SK-N-SH (cell line): ENCODE measurements at regions not wholly inside any gene's neighbourhood (a gene's known extent, or its start where the extent isn't known, plus 50 kb on each side); places are given as distances from the start of the nearest gene placed in this dataset.

Experiments used
- CTCF ChIA-PET: fragments of 300-600, 350-600 bp; formaldehyde crosslinking; extraction: SDS; loops from one replicate; lab custom pipeline; 2021; lab: Yijun Ruan, JAX
- POLR2A ChIA-PET: fragments of 350-600 bp; sonication (Branson Sonifier 250); formaldehyde crosslinking; extraction: SDS; loops from one replicate; lab custom pipeline; 2020; ENCODE audit warnings: antibody characterized with exemption, inconsistent platforms; lab: Yijun Ruan, JAX
- DNase-seq: peaks from one replicate; pipeline ENCODE4 v3.0.0; 2012
- H2AFZ ChIP-seq: fragments of 200-600 bp; sonication (generic); 2 replicates; pipeline ENCODE4 v1.8.1; 2016; ENCODE audit warnings: antibody characterized with exemption, mild to moderate bottlenecking, low read depth
- H3F3A ChIP-seq: fragments of 200-600 bp; sonication (generic); replicated peaks from 2 replicates; pipeline ENCODE3; 2016; ENCODE audit warnings: antibody characterized with exemption, mild to moderate bottlenecking; ENCODE audit not compliant: insufficient read depth
- H3K27ac ChIP-seq, 2 experiments: fragments of 200-500 bp in 1 of 2; fragments of 200-600 bp in 1 of 2; sonication (Bioruptor generic) in 1 of 2; sonication (generic), shearing (Covaris generic) in 1 of 2; 2 replicates each; pipeline versions ENCODE4 v1.5.1 to v1.6.1; 2014 to 2016; ENCODE audit warnings: low read depth in 2 of 2, inconsistent platforms in 1 of 2, low read length in 1 of 2, mild to moderate bottlenecking in 1 of 2, mixed read lengths in 1 of 2
- H3K27me3 ChIP-seq: fragments of 200-600 bp; sonication (generic), shearing (Covaris generic); 2 replicates; pipeline ENCODE4 v1.6.1; 2016; ENCODE audit warnings: mixed run types; ENCODE audit not compliant: insufficient read depth
- H3K36me3 ChIP-seq, 2 experiments: fragments of 200-500 bp in 1 of 2; fragments of 200-600 bp in 1 of 2; sonication (Bioruptor generic) in 1 of 2; sonication (generic) in 1 of 2; replicated peaks in 1 of 2; 2 replicates each; pipeline versions ENCODE3 to v1.5.1; 2014 to 2016; ENCODE audit warnings: low read length in 1 of 2, mild to moderate bottlenecking in 1 of 2; ENCODE audit not compliant: insufficient read depth in 2 of 2, control insufficient read depth in 1 of 2
- H3K4me1 ChIP-seq, 2 experiments: fragments of 200-500 bp in 1 of 2; fragments of 200-600 bp in 1 of 2; sonication (Bioruptor generic) in 1 of 2; sonication (generic), shearing (Covaris generic) in 1 of 2; 2 replicates each; pipeline versions ENCODE4 v1.5.1 to v1.6.1; 2014 to 2016; ENCODE audit warnings: low read depth in 1 of 2, low read length in 1 of 2, mixed run types in 1 of 2; ENCODE audit not compliant: insufficient read depth in 2 of 2, control insufficient read depth in 1 of 2
- H3K4me2 ChIP-seq: fragments of 200-600 bp; sonication (generic), shearing (Covaris generic); 2 replicates; pipeline ENCODE4 v1.6.1; 2017; ENCODE audit warnings: mixed run types
- H3K4me3 ChIP-seq, 2 experiments: fragments of 200-500 bp in 1 of 2; fragments of 200-600 bp in 1 of 2; sonication (Bioruptor generic) in 1 of 2; sonication (generic), shearing (Covaris generic) in 1 of 2; 2 replicates each; pipeline versions ENCODE4 v1.5.1 to v1.8.1; 2014 to 2016; ENCODE audit warnings: low read depth in 2 of 2, inconsistent platforms in 1 of 2, low read length in 1 of 2, mild to moderate bottlenecking in 1 of 2, mixed read lengths in 1 of 2, moderate library complexity in 1 of 2
- H3K79me2 ChIP-seq: fragments of 200-600 bp; sonication (generic); 2 replicates; pipeline ENCODE4 v1.8.1; 2017; ENCODE audit warnings: mild to moderate bottlenecking; ENCODE audit not compliant: insufficient read depth
- H3K9ac ChIP-seq: fragments of 200-600 bp; sonication (generic); 2 replicates; pipeline ENCODE4 v1.6.1; 2017; ENCODE audit warnings: mixed run types
- H3K9me2 ChIP-seq: fragments of 200-600 bp; sonication (generic); 2 replicates; pipeline ENCODE4 v1.6.1; 2017; ENCODE audit warnings: mixed run types
- H3K9me3 ChIP-seq: fragments of 200-600 bp; sonication (generic); 2 replicates; pipeline ENCODE4 v1.6.1; 2017; ENCODE audit warnings: mixed run types, mild to moderate bottlenecking, moderate library complexity
- H4K20me1 ChIP-seq: fragments of 200-600 bp; sonication (generic); 2 replicates; pipeline ENCODE4 v1.6.1; 2017; ENCODE audit warnings: mild to moderate bottlenecking, mixed run types; ENCODE audit not compliant: insufficient read depth
- CHD2 ChIP-seq: fragments of 150-350 bp; IDR thresholded peaks from 2 replicates; pipeline ENCODE4 v1.6.1; 2018; ENCODE audit warnings: low read length; ENCODE audit not compliant: partially characterized antibody
- ELF1 ChIP-seq: IDR thresholded peaks from 2 replicates; pipeline ENCODE4 v1.4.0; 2012
- EP300 ChIP-seq, 2 experiments: IDR thresholded peaks; 2 replicates each; pipeline versions ENCODE4 v1.4.0 to v1.6.1; 2012; ENCODE audit warnings: borderline replicate concordance in 1 of 2, low read depth in 1 of 2, low read length in 1 of 2
- GABPA ChIP-seq: IDR thresholded peaks from 2 replicates; pipeline ENCODE4 v1.4.0; 2012; ENCODE audit warnings: low read depth, mild to moderate bottlenecking
- GATA2 ChIP-seq: sonication (generic); formaldehyde crosslinking; IDR thresholded peaks from 2 replicates; pipeline ENCODE4 v1.5.0; 2020; ENCODE audit warnings: mild to moderate bottlenecking, missing genetic modification reagents
- IRF3 ChIP-seq: fragments of 150-350 bp; IDR thresholded peaks from 2 replicates; pipeline ENCODE4 v1.6.1; 2016; ENCODE audit warnings: mild to moderate bottlenecking, low read depth, low read length
- MXI1 ChIP-seq: IDR thresholded peaks from 2 replicates; pipeline ENCODE4 v1.6.1; 2012; ENCODE audit warnings: mild to moderate bottlenecking, low read depth, low read length, improper control_type of control experiment
- NFIC ChIP-seq: IDR thresholded peaks from 2 replicates; pipeline ENCODE4 v1.4.0; 2012; ENCODE audit warnings: borderline replicate concordance
- RAD21 ChIP-seq: IDR thresholded peaks from 2 replicates; pipeline ENCODE4 v1.6.1; 2012; ENCODE audit warnings: mild to moderate bottlenecking, low read length
- SMC3 ChIP-seq: IDR thresholded peaks from 2 replicates; pipeline ENCODE4 v1.6.1; 2012; ENCODE audit warnings: low read depth, low read length, improper control_type of control experiment
- TEAD4 ChIP-seq: IDR thresholded peaks from 2 replicates; pipeline ENCODE4 v1.4.0; 2012; ENCODE audit warnings: mild to moderate bottlenecking, borderline replicate concordance; ENCODE audit not compliant: insufficient read depth
- USF2 ChIP-seq: fragments of 150-350 bp; IDR thresholded peaks from 2 replicates; pipeline ENCODE4 v1.6.1; 2017; ENCODE audit warnings: antibody characterized with exemption, low read length, low read depth, borderline replicate concordance
- YY1 ChIP-seq: IDR thresholded peaks from 2 replicates; pipeline ENCODE4 v1.4.0; 2012; ENCODE audit warnings: low read depth, mild to moderate bottlenecking
- WGBS: methylation state at CpG from one replicate; pipeline ENCODE4 v1.1.6; 2017; ENCODE audit warnings: low lambda C conversion rate; 5-methylcytosine and 5-hydroxymethylcytosine counted together
- TF ChIP-seq, protein P1 (sequence below): IDR thresholded peaks from 2 replicates; pipeline ENCODE4 v1.6.1; 2012; ENCODE audit warnings: mild to moderate bottlenecking, low read depth, low read length, moderate library complexity

DNA sequence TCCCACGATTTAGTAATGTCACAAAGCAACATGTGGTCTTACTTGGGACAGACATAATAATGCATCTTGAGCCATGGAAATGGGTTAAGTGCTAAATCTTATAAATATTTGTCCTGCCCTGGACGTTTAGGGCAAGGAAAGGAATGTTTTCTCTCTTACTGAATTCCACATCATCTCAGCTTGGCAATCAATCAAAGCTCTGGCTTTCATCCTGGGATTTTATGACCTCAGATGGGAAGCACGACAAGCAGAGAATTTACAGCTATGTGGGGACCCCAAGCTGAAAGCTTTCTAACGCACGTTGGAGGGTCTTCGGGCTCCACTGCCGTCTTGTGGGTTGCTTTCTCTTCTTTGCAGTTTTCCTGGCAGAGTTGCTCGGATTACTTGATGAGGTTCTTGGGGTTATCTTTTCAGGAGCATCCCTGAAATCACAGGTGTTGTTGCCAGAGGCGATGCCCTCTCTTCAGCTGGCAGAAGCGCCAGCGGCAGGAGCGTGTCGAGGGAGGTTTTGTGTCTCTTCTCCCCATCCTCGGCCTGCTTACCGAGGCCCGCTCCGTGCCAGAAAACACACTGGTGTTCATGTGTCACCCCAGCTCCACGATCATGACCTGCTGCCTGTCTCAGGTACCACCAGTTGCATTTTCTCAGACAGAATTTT lies 73.4 kb upstream of the FRMD1 start:
- Histone ChIP-seq H3K27me3 (no peaks in the 10 kb centered on the region), H3K27ac (no peak overlapping the region), H4K20me1 (no peaks in the 10 kb centered on the region), H3K79me2 (no peaks in the 10 kb centered on the region), H2AFZ (no peak overlapping the region), H3K4me1 (peaks cover 0 to 5% of the 10 kb centered on the region in 2 experiments; a peak in 2 of 4 replicates), H3K4me3 (no peak overlapping the region), H3K9me2 (no peaks in the 10 kb centered on the region), H3K36me3 (no peaks in the 10 kb centered on the region), H3F3A (no peaks in the 10 kb centered on the region), H3K9ac (no peak overlapping the region), H3K9me3 (no peaks in the 10 kb centered on the region), H3K4me2 (no peak overlapping the region)
- DNase-seq = no peak
- CTCF ChIA-PET = interaction anchor here (0.9 to 3.3 kb wide), 4 partner anchors 173 to 558 kb away, joined by 3 to 25 read pairs (median 3); no protein-coding TSS in a partner anchor
- no peak for TF ChIP-seq GABPA
- TF ChIP-seq TEAD4 = no peak
- no peak for TF ChIP-seq IRF3
- no peak for TF ChIP-seq USF2
- no peak for TF ChIP-seq NFIC
- no peak for TF ChIP-seq YY1
- no peak for TF ChIP-seq GATA2 (CRISPR knock-in tag)
- no peak for TF ChIP-seq MXI1
- TF ChIP-seq SMC3 = no peak
- no peak for TF ChIP-seq EP300 (IDR thresholded peaks at IDR 0.05; ENCODE audit: borderline replicate concordance in 1 of 2, low read depth in 1 of 2, low read length in 1 of 2)
- TF ChIP-seq RAD21 = no peak
- no peak for TF ChIP-seq CHD2
- TF ChIP-seq ELF1 = no peak
- TF ChIP-seq, protein P1, sequence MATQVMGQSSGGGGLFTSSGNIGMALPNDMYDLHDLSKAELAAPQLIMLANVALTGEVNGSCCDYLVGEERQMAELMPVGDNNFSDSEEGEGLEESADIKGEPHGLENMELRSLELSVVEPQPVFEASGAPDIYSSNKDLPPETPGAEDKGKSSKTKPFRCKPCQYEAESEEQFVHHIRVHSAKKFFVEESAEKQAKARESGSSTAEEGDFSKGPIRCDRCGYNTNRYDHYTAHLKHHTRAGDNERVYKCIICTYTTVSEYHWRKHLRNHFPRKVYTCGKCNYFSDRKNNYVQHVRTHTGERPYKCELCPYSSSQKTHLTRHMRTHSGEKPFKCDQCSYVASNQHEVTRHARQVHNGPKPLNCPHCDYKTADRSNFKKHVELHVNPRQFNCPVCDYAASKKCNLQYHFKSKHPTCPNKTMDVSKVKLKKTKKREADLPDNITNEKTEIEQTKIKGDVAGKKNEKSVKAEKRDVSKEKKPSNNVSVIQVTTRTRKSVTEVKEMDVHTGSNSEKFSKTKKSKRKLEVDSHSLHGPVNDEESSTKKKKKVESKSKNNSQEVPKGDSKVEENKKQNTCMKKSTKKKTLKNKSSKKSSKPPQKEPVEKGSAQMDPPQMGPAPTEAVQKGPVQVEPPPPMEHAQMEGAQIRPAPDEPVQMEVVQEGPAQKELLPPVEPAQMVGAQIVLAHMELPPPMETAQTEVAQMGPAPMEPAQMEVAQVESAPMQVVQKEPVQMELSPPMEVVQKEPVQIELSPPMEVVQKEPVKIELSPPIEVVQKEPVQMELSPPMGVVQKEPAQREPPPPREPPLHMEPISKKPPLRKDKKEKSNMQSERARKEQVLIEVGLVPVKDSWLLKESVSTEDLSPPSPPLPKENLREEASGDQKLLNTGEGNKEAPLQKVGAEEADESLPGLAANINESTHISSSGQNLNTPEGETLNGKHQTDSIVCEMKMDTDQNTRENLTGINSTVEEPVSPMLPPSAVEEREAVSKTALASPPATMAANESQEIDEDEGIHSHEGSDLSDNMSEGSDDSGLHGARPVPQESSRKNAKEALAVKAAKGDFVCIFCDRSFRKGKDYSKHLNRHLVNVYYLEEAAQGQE = no peak
- 42% methylated on average over 13 of the region's 18 CpGs for WGBS
- POLR2A ChIA-PET = no interaction called here
